ENCODE measurements at regions not wholly inside any gene's neighbourhood (a gene's known extent, or its start where the extent isn't known, plus 50 kb on each side); places are given as distances from the start of the nearest gene placed in this dataset.

DNA sequence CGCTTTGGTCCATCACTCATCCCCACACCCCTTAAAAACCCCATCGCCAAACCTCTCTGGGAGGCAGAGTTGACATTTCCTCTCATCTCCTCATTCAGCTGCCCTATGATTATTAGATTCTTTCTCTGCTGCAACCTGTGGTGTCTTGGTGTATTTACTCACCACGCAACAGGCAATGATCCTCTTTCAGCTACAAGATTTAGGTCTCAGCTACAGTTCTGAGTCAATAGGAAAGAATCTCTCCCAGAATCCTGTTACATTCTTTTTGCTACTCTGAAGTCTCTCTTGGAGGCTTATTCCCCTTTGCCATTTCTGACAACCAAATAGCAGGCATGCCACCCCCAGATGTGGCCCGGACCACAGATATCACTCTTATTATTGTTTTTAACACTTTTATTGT lies 468.3 kb upstream of the GYPC start:
- Mint-ChIP-seq H3K27ac (no peak overlapping the region), H3K4me1 (peaks cover 9% of the 10 kb centered on the region), H3K4me3 (no peak overlapping the region), H3K36me3 (ENCODE audit: low read depth) (no peaks in the 10 kb centered on the region), H3K27me3 (ENCODE audit: insufficient read depth) (no peaks in the 10 kb centered on the region), H3K9me3 (no peaks in the 10 kb centered on the region)
- Histone ChIP-seq H3K4me1 (ENCODE audit: control insufficient read depth, insufficient read depth, low read length) (no peaks in the 10 kb centered on the region), H3K9ac (ENCODE audit: extremely low read depth, low read length, poor library complexity, severe bottlenecking) (no peak overlapping the region), H3K9me3 (ENCODE audit: control insufficient read depth, low read length) (no peaks in the 10 kb centered on the region), H3K27me3 (ENCODE audit: control insufficient read depth, insufficient read depth, low read length, poor library complexity, severe bottlenecking) (no peaks in the 10 kb centered on the region), H3K36me3 (ENCODE audit: control insufficient read depth, insufficient read depth, low read length) (no peaks in the 10 kb centered on the region), H3K4me3 (ENCODE audit: low read length) (no peak overlapping the region), H3K27ac (ENCODE audit: low read depth, low read length) (no peak overlapping the region)
- WGBS, 2 experiments (ENCODE audit: insufficient coverage in 1 of 2, insufficient read length in 1 of 2): 74 to 88% methylated on average over 2 to 4 of the region's 4 CpGs
- TF ChIP-seq CTCF (conservative IDR thresholded peaks at IDR 0.05): no peak
- DNase-seq: no peak

DNA sequence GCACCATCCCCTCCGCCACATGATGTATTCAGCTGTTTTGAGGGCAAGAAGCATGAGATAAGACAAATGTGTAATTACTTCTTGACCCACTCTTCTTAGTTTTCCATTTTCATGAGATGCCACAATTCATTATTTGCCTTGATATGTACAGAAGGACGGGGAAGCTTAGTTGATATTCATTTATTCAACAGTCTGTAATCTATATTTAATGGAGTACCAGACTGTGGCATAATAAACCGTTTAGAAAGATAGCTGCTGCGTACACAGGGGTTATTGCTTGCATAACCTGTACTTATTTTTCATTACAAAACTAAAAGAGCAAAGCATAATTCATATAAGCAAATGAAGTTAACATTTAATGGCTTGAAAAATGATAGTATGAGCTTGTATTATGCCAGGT lies 466.4 kb upstream of the GYPC start:
- Histone ChIP-seq H3K4me1 (ENCODE audit: control insufficient read depth, insufficient read depth, low read length) (no peaks in the 10 kb centered on the region), H3K9ac (ENCODE audit: extremely low read depth, low read length, poor library complexity, severe bottlenecking) (no peak overlapping the region), H3K4me3 (ENCODE audit: low read length) (no peak overlapping the region), H3K27ac (ENCODE audit: low read depth, low read length) (no peak overlapping the region), H3K9me3 (ENCODE audit: control insufficient read depth, low read length) (no peaks in the 10 kb centered on the region), H3K36me3 (ENCODE audit: control insufficient read depth, insufficient read depth, low read length) (no peaks in the 10 kb centered on the region), H3K27me3 (ENCODE audit: control insufficient read depth, insufficient read depth, low read length, poor library complexity, severe bottlenecking) (no peaks in the 10 kb centered on the region)
- Mint-ChIP-seq H3K4me1 (peaks cover 9% of the 10 kb centered on the region), H3K4me3 (no peak overlapping the region), H3K9me3 (no peaks in the 10 kb centered on the region), H3K36me3 (ENCODE audit: low read depth) (no peaks in the 10 kb centered on the region), H3K27me3 (ENCODE audit: insufficient read depth) (no peaks in the 10 kb centered on the region), H3K27ac (no peak overlapping the region)
- no peak for DNase-seq
- no peak for TF ChIP-seq CTCF (conservative IDR thresholded peaks at IDR 0.05)
- WGBS, 2 experiments (ENCODE audit: insufficient coverage in 1 of 2, insufficient read length in 1 of 2): 93 to 100% methylated on average over 3 to 4 of the region's 4 CpGs

DNA sequence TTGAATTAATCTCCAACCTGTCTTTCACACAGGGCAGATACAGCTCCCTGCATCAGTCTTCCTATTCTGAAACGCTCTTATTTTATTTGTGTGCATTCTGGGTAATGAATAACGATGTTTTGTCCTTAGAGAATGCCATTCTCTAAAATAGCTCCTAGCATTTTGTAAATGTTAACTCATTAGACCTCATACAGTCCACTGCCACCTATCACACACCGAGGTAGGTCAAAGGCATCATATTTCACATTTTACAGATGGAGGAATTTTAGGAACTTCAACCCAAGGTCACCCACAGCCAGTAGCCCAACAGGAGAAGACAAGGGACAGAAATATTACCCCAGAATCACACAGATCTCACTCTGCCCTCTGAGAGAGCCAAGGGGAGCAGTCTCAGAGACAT lies 455.4 kb upstream of the GYPC start:
- DNase-seq: no peak
- Mint-ChIP-seq H3K36me3 (ENCODE audit: low read depth) (no peaks in the 10 kb centered on the region), H3K27me3 (ENCODE audit: insufficient read depth) (peaks cover 2% of the 10 kb centered on the region), H3K4me1 (peaks cover 2% of the 10 kb centered on the region), H3K27ac (no peak overlapping the region), H3K9me3 (peaks cover 2% of the 10 kb centered on the region), H3K4me3 (no peak overlapping the region)
- Histone ChIP-seq H3K9ac (ENCODE audit: extremely low read depth, low read length, poor library complexity, severe bottlenecking) (no peak overlapping the region), H3K4me1 (ENCODE audit: control insufficient read depth, insufficient read depth, low read length) (no peaks in the 10 kb centered on the region), H3K36me3 (ENCODE audit: control insufficient read depth, insufficient read depth, low read length) (no peaks in the 10 kb centered on the region), H3K27me3 (ENCODE audit: control insufficient read depth, insufficient read depth, low read length, poor library complexity, severe bottlenecking) (no peaks in the 10 kb centered on the region), H3K9me3 (ENCODE audit: control insufficient read depth, low read length) (no peaks in the 10 kb centered on the region), H3K4me3 (ENCODE audit: low read length) (no peak overlapping the region), H3K27ac (ENCODE audit: low read depth, low read length) (no peak overlapping the region)
- 78% methylated on average over 3 of the region's 3 CpGs; no CpG with 5 or more reads in 1 of the 2 experiments for WGBS, 2 experiments (ENCODE audit: insufficient coverage in 1 of 2, insufficient read length in 1 of 2)
- TF ChIP-seq CTCF (conservative IDR thresholded peaks at IDR 0.05): no peak
